Upper lobe of left lung (tissue), 4 donors: ENCODE measurements at regions not wholly inside any gene's neighbourhood (a gene's known extent, or its start where the extent isn't known, plus 50 kb on each side); places are given as distances from the start of the nearest gene placed in this dataset.

Experiments used
- CTCF ChIP-seq, 6 experiments: fragments of 450-650 bp in 4 of 6; fragments of 200-600 bp in 2 of 6; sonication (generic) in 2 of 6; IDR thresholded peaks; one replicate each; pipeline ENCODE4 v1.5.1; 2016 to 2019; ENCODE audit warnings: antibody characterized with exemption in 6 of 6
- POLR2A ChIP-seq, 4 donors: fragments of 450-650 bp; IDR thresholded peaks; one replicate each; pipeline ENCODE4 v1.5.1; 2016 to 2017; ENCODE audit warnings: antibody characterized with exemption in 4 of 4, mild to moderate bottlenecking in 2 of 4

- TF ChIP-seq CTCF (IDR thresholded peaks at IDR 0.05) = no peak
- TF ChIP-seq POLR2A (IDR thresholded peaks at IDR 0.05) = no peak
Measured at GRCh38 chr3:35383719-35384555, 255.4 kb upstream of the ARPP21 start.
